ELR (cell line): ENCODE measurements at regions not wholly inside any gene's neighbourhood (a gene's known extent, or its start where the extent isn't known, plus 50 kb on each side); places are given as distances from the start of the nearest gene placed in this dataset.
A peak's percentile ranks its signal among the peaks of the same experiment; 100 is the strongest.

Experiments used
- DNase-seq: peaks from one replicate; pipeline ENCODE4 v3.0.0-alpha.2; 2015; ENCODE audit warnings: low read depth

GRCh38 chr21:16587141-16587581, 857.4 kb downstream of the USP25 start:
- peak; percentile 64 for DNase-seq

GRCh38 chr21:16587681-16588375, 858.0 kb downstream of the USP25 start:
- peak; percentile 76 for DNase-seq

GRCh38 chr21:16588433-16588860, 858.7 kb downstream of the USP25 start:
- DNase-seq: peak; percentile 87

GRCh38 chr21:16589006-16589898, 859.5 kb downstream of the USP25 start:
- no peak for DNase-seq

DNA sequence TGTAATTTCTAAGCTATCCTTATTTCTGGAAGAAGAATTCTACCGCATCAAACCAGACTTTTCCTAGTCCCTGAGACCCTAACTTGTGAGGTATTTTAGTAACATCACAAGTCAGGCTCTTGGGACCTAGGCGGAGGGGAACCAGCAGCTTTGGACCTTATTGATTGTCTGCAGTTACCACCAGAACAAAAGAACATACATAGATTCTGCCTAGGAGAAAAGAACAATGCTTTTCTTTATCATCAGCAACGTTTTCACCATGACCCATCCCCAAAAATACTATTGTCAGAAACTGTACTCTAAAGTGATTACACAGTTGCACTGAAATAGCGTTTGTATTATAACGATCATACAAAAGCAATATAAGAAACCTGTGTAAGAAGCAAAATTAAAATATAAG, 860.4 kb downstream of the USP25 start:
- DNase-seq: no peak

- no peak for DNase-seq
Observed at GRCh38 chr21:16590641-16591292, 861.0 kb downstream of the USP25 start.

DNA sequence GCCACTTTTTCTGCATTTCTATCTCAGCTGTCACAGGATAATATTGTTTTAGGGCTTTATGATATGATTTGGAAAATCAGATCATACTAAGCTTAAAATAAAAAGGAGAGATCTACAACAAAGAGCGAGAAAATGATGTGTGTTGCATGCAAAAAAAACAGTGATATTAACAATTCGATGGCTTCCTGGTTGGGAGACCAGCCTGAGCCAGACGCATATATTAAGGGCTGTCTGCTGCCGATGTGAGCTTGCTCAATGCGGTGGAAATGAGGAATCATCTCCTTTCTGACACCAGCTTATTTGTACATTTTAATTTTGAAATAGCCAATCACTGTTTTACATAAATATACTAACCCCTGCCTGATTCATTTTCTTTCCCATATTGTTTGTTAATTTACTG, 862.6 kb downstream of the USP25 start:
- no peak for DNase-seq

- peak; percentile 38 for DNase-seq
Observed at GRCh38 chr21:16594191-16594590, 864.4 kb downstream of the USP25 start.

GRCh38 chr21:16596369-16596768, 866.6 kb downstream of the USP25 start:
- no peak for DNase-seq

DNA sequence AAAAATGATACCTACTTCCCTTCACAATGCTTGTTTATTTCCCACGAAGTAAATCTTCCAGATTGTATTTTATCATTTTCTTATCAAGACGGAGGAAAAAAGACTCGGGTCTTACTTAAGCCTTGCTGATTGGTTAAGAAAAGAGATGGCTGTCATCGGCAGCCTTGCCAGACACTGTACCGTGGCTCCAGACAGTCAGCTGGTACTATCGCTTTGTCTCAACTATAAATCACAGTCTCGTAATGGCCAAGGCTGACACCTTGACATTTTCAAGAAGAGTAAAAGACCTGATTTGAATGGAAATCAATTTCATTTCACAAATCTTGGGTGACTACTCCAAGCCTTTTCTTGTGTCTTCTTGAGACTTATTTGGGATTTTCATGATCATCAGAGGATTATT, 868.0 kb downstream of the USP25 start:
- DNase-seq: no peak

GRCh38 chr21:16605597-16605996, 875.8 kb downstream of the USP25 start:
- no peak for DNase-seq

DNA sequence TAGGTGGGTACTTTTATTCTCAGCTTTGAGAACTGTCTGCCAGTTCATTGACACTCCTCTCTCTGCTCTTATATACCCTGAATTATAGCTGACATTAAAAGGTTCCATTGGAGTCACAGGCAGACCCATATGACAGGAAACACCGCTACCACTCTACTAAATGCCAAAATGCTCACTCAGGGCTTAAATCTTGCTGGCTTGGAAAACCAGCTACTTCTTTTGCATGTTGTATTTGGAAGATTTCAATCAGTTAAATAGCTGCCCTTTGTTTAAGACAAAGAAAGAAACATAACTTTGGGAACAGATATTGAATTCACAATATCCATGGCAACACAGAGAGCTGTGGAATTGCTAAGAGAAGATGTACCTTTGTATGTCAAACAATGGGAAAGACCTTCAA, 876.5 kb downstream of the USP25 start:
- DNase-seq: no peak

DNA sequence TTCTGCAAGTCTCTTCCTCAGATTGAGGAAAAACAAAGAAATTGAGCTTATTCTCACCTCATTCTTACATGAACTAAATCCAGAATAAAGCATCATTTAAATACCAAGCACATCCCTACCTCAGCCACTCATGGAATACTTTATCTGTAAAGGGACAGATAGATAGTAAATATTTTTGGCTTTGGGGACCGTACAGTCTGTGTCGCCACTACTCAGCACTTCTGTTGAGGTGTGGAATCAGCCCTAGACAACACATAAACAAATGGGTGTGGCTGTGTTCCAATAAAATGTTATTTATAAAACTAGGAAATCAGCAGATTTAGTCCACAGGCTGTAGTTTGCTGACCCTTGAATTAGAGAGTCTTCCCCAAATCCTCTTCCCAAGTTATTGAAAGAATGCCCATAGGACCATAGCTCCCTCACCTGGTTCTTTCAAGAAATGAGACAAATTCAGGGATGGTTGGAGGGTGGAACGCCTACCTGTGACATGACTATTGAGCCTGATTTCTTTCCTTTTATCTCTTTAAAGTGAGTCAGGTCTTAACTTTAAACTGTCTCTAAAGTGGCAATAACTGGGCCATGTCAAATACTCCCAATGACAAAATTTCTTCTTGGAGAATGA, 878.5 kb downstream of the USP25 start:
- DNase-seq: peak; percentile 31

- DNase-seq: no peak
Observed at GRCh38 chr21:16619281-16619680, 889.5 kb downstream of the USP25 start.

GRCh38 chr21:16620786-16621320, 891.1 kb downstream of the USP25 start:
- DNase-seq: no peak

- DNase-seq: no peak
Observed at GRCh38 chr21:16624479-16625118, 888.2 kb upstream of the CXADR start.

GRCh38 chr21:16625491-16625890, 887.4 kb upstream of the CXADR start:
- no peak for DNase-seq

GRCh38 chr21:16633831-16634459, 878.9 kb upstream of the CXADR start:
- DNase-seq: no peak

GRCh38 chr21:16634515-16634914, 878.3 kb upstream of the CXADR start:
- no peak for DNase-seq

GRCh38 chr21:16640297-16641027, 872.4 kb upstream of the CXADR start:
- no peak for DNase-seq
